ENCODE measurements at regions not wholly inside any gene's neighbourhood (a gene's known extent, or its start where the extent isn't known, plus 50 kb on each side); places are given as distances from the start of the nearest gene placed in this dataset.

DNA sequence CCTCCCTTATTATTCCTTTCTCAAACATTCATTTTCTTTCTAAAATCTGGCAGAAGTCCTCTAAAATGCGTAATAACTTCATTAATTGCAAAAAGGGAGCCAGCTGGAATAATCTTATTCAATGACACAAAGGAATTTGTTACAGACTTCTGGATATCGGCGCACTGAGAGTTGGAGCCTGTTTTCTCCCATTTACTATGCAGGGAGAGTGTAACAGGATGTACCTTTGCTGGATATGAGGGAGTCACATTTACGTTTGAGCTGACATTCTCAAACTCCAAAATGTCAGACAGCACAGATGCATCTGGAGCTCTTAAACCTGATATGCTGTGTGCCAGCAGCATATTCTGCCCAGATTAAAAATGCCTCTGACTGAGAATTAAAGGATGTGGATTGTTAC is 275.3 kb downstream of the TMX3 start:
- ATAC-seq (no peak), DNase-seq (no peak)
- intact Hi-C loops (cut with DNase I, micrococcal nuclease) = no loop called here

DNA sequence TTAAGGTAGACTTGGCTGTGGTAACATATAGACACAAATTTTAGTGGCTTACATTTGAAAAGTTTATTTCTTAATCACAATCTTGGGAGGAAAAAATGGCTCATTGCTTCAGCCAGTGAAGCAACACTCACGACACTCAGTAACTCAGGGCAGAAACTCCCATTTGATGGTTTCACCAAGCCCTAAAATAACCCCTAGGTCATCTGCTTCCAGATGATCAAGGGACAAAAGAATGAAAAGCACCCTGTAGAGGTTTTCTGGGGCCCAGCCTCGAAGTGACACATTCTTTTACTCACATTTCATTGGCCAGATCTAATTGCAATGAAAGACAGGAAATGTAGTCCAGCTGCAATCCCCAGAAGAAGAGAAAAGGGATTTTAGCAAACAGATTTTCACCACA is 275.9 kb downstream of the TMX3 start:
- no peak for ATAC-seq
- no peak for DNase-seq
- intact Hi-C loops (cut with DNase I, micrococcal nuclease) = no loop called here

DNA sequence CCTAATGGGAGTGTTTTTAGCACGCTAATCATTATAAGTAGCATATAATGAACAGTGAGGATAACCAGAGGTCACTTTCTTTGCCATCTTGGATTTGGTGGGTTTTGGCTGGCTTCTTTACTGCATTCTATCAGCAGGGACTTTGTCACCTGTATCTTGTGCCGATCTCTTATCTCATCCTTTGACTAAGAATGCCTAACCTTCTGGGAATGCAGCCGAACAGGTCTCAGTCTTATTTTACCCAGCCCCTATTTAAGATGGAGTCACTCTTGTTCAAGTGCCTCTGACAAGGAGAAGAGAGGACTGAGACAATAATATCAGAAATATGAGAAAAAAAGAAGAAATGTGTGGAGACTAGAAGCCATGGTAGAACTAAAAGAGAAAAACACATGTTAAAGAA is 276.4 kb downstream of the TMX3 start:
- DNase-seq (no peak), ATAC-seq (no peak)
- intact Hi-C loops (cut with DNase I, micrococcal nuclease) = no loop called here

DNA sequence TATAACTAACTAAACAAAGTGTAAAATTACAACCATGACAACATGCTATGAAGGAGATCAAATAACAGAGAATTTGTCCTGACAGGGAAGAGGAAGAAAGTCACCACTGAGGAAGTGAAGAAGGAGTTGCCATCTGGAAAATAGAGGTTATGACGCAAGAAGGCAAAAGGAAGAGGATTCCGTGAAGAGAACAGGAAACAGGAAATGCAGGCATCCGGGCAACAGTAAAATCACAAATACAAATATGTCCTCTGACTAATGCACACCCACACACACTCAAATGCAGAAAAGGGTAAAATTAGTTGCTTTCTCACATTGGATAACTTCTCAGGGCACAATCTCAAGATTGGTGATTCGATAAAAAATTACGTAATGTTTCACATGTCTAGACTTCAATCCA is 278.4 kb downstream of the TMX3 start:
- ATAC-seq (no peak), DNase-seq (no peak)
- intact Hi-C loops (cut with DNase I, micrococcal nuclease) = no loop called here

DNA sequence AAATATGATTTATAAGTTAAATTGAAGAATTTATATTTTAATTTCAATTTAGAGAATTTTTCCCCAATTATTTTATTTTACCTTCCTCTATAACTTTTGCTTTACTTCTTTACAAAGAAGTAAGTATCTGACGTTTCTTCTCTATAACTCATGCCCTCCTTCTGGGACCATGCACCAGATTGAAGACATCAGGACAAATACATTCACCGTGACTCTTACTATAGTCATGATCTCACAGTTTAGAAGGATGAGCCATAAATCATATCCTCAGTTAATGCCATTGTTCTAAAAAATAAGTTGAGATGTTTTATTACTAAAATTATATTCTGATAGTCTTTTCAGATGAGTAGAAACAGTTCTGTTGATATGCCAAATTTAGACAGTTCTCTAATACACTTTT is 279.3 kb downstream of the TMX3 start:
- intact Hi-C loops (cut with DNase I, micrococcal nuclease) = no loop called here
- no peak for ATAC-seq
- DNase-seq = no peak

DNA sequence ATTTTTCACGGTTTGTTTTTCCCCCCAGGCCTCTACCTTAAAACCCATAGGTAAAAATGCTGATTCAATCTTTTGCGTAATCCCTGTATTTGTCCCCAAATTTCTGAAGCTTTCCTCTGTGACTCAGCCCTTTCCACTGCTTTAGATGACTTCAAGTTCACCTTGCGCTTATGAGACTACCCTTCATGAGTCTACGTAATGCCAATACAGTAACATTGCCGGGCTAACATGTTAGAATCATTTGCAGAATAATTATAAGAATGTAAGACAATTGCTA is 283.0 kb downstream of the TMX3 start:
- ATAC-seq (no peak), DNase-seq (no peak)
- intact Hi-C loops (cut with DNase I, micrococcal nuclease) = no loop called here

DNA sequence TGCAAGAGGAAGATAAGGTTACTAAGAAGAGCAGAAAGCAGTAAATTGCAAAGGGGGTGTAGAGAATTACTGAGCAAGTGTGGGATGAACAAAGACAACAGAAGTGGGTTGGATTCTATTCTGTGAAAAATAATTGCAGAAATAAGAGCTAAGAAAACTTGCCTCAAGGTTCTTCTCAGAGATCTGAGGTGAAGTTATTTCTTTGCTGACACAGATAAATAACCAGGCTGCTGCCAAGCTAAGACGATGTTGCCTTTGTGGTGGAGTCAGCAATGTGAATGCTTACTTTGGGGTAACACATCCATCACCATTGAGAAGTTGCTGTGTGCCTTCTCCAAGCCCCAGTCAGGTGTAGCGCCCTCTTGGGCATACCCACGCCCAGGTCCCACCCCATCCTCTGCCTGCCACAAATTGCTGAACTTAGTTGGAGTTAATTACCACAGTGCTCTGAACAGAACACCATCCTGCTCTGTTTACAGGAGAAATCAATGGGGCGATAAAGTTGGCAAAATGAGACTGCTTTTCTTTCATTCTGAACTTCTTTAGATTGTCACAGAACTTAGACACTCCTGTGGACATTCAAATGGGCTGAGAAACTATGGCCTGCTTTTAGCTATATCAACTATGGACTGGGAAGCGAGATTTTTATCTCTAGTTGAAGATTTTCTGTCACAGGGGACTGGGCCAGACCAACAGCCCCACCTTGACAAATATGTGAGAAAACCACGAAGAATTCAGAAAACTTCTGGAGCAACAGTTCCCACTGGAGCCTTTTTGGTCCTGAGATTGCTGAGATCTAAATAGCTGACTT is 283.6 kb downstream of the TMX3 start:
- intact Hi-C loops (cut with DNase I, micrococcal nuclease) = no loop called here
- ATAC-seq = no peak
- DNase-seq = no peak

DNA sequence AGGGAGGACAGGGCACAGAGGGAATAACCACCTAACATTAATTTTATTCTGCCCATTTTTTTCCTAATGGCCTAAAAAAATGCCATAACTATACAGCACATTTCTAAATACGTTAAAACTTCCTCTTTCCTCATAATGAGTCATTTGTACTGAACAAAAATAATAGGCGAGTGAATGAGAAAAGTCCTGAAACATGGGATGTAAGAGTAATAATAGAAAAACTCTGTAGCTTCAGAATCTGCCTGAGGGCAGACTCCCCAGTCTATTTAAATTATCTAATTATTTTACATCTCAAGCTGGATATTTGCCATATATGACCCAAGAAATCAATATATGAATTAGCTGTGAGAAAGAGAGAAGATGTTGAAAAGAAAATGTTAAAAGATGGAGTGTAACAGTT is 285.1 kb downstream of the TMX3 start:
- ATAC-seq = no peak
- DNase-seq = no peak
- intact Hi-C loops (cut with DNase I, micrococcal nuclease) = no loop called here

DNA sequence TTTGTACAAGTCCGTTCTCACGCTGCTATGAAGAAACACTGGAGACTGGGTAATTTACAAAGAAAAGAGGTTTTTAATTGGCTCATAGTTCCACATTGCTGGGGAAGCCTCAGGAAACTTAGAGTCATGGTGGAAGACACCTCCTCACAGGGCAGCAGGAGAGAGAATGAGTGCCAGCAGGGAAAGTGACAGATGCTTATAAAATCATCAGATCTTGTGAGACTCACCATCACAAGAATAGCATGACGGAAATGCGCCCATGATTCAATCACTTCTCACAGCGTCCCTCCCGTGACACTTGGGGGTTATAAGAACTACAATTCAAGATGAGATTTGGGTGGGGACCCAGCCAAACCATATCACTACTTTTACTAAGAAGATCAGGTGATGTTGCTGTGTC is 285.8 kb downstream of the TMX3 start:
- no peak for ATAC-seq
- intact Hi-C loops (cut with DNase I, micrococcal nuclease) = no loop called here
- no peak for DNase-seq

DNA sequence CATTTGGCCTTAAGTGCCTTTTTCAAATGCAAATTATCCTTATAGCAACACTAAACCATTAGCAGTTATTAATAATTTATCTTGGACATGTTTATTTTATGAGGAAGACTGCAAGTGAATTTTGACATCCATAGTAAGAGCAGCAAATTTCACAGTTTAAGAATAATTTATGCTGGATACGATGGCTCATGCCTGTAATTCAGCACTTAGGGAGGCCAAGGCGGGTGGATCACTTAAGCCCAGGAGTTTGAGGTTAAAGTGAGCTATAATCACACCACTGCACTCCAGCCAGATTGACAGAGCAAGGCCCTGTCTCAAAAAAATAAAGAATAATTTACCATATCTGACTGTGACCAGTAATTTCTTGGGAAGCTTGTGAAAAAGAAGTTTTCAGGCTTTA is 286.2 kb downstream of the TMX3 start:
- ATAC-seq (no peak), DNase-seq (no peak)
- intact Hi-C loops (cut with DNase I, micrococcal nuclease) = no loop called here

DNA sequence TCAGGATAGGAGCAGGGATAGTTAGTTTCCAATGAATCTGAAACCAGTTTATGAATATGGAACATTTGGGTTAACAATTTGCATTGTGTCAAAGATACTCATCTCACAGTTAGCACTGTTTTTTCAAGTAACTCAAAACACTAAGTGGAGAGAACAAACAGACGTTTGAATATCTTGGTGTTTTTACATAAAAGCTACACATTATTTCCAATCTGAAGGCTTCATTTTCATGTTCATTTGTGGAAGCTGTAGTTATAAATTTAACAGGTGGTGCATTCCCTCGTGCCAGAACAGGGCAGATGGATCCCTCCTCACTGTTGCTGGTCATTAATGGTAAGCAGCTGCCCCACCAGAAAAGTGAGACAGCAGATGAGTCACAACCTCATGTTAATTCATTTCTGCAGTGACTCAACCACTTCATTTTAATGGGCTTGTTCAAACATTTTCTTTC is 286.9 kb downstream of the TMX3 start:
- ATAC-seq = no peak
- DNase-seq = no peak
- intact Hi-C loops (cut with DNase I, micrococcal nuclease) = no loop called here

DNA sequence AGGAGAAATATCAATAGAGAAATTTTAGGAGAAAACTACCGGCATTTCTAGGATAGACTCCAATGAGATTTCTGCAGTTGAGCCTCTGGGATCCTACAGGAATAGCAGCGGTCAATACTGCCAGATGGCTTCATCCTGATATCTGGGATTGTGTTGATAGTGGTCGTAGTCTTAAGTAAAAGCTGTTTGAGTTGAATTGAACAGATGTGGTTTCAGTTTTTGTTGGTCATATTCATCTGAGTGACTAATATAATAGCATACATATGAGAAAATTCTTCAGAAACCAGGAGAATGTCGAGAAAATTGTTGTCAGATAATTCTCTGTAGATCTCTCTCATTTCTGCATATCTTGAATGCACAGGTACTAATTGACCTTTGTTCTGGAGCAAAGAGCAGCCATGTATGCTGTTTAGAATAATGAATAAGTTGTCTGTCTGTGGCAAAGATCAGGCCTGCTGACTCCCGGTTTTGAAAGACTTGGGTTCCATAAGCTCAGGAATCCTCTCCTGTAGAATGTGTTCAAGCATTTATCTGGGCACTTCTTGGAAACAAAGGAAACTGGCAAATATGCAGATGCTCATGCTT is 288.1 kb downstream of the TMX3 start:
- no peak for ATAC-seq
- no peak for DNase-seq
- intact Hi-C loops (cut with DNase I, micrococcal nuclease) = no loop called here

DNA sequence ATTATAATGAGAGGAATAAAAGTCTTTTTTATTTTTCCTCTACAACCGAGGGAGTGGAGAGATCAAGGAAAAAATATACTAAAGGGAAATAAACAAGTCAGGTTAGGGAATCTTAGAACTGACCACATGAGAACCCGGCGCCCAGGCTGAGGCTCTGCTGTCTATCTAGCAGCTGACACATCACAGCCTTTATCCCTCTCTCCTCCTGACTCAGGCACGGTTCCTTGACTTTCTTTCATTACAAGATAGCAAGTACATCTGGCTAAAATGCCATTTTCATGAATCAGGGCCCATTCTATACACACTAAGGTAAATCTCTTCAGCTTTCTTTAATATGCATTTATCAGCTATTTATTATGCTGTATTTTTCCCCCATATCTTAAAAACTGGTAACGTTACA is 296.0 kb downstream of the TMX3 start:
- intact Hi-C loops (cut with DNase I, micrococcal nuclease) = no loop called here
- DNase-seq (no peak), ATAC-seq (no peak)

DNA sequence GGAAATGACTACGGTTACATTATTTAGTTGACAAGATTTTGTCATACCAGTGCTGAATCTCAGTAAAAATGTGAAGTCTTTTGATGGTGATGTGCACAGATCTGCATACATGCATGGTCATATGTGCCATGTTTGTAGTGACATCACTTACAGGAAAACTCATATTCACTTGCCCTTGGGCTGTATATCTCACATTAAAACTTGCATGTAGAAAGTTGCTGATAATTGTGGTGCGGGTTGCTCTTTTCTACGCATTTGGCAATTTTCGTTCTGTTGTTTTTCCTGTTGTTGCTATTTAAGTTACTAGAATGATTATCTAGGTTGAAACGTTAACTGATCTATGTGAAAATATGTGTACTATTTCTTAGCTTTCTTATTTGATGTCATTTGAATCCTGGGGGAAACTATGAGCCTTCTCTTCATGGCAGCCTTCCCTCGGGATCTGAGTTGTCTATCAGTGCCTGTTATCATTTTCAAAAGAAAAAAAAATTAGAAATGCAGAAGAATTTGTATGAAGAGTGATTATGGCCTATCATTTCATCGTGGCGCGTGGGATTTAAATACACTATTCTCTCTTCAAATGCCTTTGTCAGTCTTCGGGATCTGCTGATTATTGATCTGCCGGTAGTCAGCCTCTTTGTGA is 296.6 kb downstream of the TMX3 start:
- DNase-seq = no peak
- intact Hi-C loops (cut with DNase I, micrococcal nuclease) = no loop called here
- no peak for ATAC-seq

DNA sequence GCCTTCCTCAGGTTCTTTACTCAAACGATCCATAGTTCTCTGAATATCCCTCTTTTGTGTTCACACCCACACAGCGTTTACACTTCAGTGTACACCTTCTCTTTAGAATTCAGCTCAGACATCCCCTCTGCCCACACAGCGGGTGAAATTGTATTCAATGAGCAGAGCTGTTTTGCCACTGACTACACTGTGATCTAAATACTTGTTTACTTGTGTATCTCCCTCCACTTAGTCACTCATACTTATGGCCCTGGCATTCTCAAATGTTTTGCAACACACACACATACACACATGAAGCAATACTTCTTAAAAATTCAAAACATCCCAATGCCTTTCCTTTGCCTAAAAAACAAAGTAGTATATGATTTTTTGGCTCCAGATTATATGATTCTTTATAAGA is 297.1 kb downstream of the TMX3 start:
- intact Hi-C loops (cut with DNase I, micrococcal nuclease) = no loop called here
- ATAC-seq = no peak

DNA sequence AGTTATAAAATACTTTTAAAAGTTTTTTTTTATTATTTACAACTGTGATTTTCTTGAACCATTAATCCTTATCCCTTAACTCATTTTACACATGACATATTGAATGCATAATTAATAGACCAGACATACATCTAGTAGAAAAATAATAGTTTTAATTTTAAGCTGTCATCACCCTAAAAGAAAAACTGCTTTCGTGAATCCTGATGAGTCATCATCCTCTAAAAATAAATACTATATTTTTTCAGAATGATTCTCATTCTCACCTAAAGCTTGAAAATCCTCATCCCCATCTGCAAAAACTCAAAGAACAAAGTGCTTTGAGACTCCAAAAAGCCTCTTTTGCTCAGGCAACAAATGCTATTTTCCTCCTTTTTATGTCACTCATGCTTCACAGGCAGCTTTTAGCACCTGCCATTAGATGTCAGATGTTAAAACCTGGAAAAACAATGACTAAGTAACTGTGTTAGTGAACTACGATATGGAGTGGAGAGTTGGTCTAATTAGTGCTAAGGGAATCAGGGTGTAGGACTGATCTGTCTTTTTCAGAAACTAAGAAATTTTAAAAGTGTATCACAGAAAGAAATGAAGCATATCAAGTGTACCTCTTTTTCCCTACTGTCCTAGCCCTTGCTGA is 297.6 kb downstream of the TMX3 start:
- no peak for ATAC-seq
- intact Hi-C loops (cut with DNase I, micrococcal nuclease) = no loop called here
- no peak for DNase-seq

More for the DNA sequence above, 297.1 kb downstream of the TMX3 start:
- no peak for DNase-seq

DNA sequence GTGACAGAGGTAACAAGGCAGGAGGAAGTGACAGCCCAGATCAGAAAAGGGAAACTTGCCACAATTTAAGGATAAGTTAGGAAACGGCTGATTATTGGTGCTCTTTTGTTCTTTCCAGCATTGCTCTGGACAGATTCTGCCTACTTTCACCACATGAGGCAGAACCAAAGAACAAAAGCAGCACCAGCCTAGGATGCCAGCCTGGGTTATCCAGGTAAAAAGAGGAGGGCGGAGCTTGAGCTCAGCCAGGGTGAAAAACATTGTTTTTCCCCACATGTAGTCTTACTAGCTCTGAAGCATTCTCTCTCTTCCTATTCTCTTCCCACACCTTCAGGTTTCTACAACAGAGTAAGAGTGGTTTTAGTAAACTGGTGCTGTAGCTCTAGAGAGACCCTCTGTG is 300.5 kb downstream of the TMX3 start:
- ATAC-seq (no peak), DNase-seq (no peak)
- intact Hi-C loops (cut with DNase I, micrococcal nuclease) = no loop called here

DNA sequence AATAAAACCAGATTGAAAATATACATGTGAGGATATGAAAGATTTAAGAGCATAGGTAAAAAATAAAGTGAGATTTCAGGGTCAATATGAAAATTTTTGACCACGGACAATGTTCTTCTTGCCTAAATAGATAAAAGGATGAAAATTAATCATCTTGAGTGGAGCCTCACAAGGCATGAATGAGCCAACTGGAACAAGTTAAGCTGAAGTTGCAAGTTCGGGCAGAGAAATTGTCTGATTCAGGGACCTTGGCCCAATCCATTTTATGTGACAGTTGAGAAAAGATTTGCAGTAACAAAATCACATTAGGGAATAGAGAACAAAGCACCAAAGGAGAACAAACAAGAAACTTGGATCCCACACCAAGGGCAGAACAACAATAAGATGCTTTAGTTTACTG is 305.3 kb downstream of the TMX3 start:
- DNase-seq = no peak
- intact Hi-C loops (cut with DNase I, micrococcal nuclease) = no loop called here
- no peak for ATAC-seq

DNA sequence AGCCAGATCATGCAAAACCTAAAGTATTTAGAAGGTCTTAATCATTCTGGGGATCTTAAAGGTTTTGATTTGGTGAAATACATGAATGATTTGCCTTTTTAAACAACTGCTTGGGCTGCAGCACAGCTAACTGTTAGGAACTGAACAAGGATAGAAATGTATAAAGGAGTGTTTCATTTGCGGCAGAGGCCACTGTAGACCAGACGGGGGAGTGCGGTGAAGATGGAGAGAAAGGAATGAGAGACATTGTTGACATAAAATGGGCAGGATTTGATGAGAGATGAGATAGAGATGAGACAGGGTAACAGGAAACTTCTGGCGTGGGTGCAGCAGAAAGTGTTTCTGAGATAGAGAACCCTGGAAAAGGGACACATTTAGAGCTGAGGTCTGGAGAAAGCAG is 308.1 kb downstream of the TMX3 start:
- ATAC-seq (no peak), DNase-seq (no peak)
- intact Hi-C loops (cut with DNase I, micrococcal nuclease) = no loop called here

DNA sequence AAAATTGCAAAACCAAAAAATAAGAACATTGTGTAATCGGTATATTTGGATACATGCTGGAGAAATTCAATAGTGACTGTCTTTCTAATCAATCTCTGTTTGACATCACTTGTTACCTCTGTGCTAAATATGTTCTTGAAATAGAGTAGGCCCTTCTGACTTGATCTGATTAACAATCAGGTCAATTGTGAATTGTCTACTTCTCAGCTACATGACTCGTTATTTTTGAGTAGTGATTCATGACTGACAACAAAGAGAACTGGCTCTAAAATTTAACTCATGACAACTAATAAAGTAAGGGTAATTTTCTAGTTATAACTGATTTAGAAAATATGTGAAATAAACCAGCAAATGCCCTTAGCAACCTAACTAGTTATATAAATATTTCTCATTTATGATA is 312.1 kb downstream of the TMX3 start:
- no peak for DNase-seq
- intact Hi-C loops (cut with DNase I, micrococcal nuclease) = no loop called here
- no peak for ATAC-seq
